ENCODE measurements at regions not wholly inside any gene's neighbourhood (a gene's known extent, or its start where the extent isn't known, plus 50 kb on each side); places are given as distances from the start of the nearest gene placed in this dataset.

- WGBS, 4 donors = 61 to 73% (median 70%) methylated on average over 3 of the region's 3 CpGs
- no peaks in the 10 kb centered on the region for H3K36me3 ChIP-seq (replicated peaks in 1 of 2)
- no peaks in the 10 kb centered on the region for H3K9me3 ChIP-seq (replicated peaks in 1 of 3)
- intact Hi-C loops (cut with DNase I) = no loop called here
- no peak overlapping the region for H3K4me3 ChIP-seq
- no peak for DNase-seq
- H3K4me1 ChIP-seq (replicated peaks in 1 of 2) = no peaks in the 10 kb centered on the region
- H3K27ac ChIP-seq = no peak overlapping the region
- no peak for TF ChIP-seq POLR2A (IDR thresholded peaks at IDR 0.05)
- no peak for TF ChIP-seq CTCF (IDR thresholded peaks at IDR 0.05)
- no peaks in the 10 kb centered on the region for H3K27me3 ChIP-seq
Observed at GRCh38 chr3:190973771-190974170, 111.3 kb upstream of the GMNC start.

DNA sequence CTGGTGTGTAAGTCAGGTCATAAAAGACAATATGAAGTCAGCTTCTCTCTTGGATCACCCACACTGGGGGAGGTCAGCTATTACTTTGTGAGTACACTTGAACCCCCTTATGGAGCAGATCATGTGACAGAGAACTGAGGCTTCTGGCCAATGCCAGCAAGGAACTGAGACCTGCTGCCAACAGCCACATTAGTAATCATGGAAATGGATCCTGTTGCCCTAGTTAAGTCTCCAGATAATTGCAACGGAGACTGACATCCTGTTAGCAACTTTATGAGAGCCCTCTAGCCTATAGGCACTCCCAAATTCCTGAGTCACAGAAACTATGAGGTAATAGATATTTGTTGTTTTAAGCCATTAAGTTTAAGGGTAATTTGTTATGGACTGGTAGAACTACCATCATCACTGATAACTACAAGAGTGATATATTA is 110.4 kb upstream of the GMNC start:
- no peak for TF ChIP-seq POLR2A (IDR thresholded peaks at IDR 0.05)
- no peak for TF ChIP-seq CTCF (IDR thresholded peaks at IDR 0.05)
- H3K27me3 ChIP-seq = no peaks in the 10 kb centered on the region
- no peak for DNase-seq
- no peaks in the 10 kb centered on the region for H3K36me3 ChIP-seq (replicated peaks in 1 of 2)
- H3K27ac ChIP-seq = no peak overlapping the region
- H3K4me1 ChIP-seq (replicated peaks in 1 of 2) = no peaks in the 10 kb centered on the region
- intact Hi-C loops (cut with DNase I) = no loop called here
- no peaks in the 10 kb centered on the region for H3K9me3 ChIP-seq (replicated peaks in 1 of 3)
- 50 to 67% (median 53%) methylated on average over 1 of the region's 1 CpG for WGBS, 4 donors
- H3K4me3 ChIP-seq = no peak overlapping the region

GRCh38 chr3:190972196-190972595 is 109.7 kb upstream of the GMNC start:
- intact Hi-C loops (cut with DNase I) = no loop called here
- no peaks in the 10 kb centered on the region for H3K36me3 ChIP-seq (replicated peaks in 1 of 2)
- H3K27me3 ChIP-seq = no peaks in the 10 kb centered on the region
- no peak for DNase-seq
- WGBS, 4 donors = 41 to 67% (median 56%) methylated on average over 5 of the region's 5 CpGs
- H3K4me3 ChIP-seq = no peak overlapping the region
- TF ChIP-seq CTCF (IDR thresholded peaks at IDR 0.05) (no peak), POLR2A (IDR thresholded peaks at IDR 0.05) (no peak)
- no peaks in the 10 kb centered on the region for H3K9me3 ChIP-seq (replicated peaks in 1 of 3)
- no peak overlapping the region for H3K27ac ChIP-seq
- no peaks in the 10 kb centered on the region for H3K4me1 ChIP-seq (replicated peaks in 1 of 2)

DNA sequence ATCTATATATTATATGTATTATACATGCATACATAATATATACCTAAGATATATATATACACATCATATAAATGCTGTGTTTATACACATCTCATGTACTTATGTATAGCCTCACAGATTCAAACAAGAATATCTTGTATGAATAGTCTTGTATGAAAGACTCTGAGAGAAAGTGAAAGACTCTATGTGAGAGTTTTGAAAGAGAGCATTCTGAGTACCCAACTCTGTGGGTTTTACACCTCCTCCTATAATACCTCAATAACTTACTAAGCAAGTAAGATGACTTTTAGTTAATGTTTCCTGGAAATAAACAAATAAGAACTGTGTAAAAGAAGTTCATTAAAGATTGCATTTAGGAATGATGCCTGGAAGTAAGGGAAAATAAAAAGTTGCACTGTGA is 108.1 kb upstream of the GMNC start:
- intact Hi-C loops (cut with DNase I) = no loop called here
- no peak overlapping the region for H3K4me3 ChIP-seq
- DNase-seq = no peak
- no peaks in the 10 kb centered on the region for H3K36me3 ChIP-seq (replicated peaks in 1 of 2)
- no peaks in the 10 kb centered on the region for H3K27me3 ChIP-seq
- H3K9me3 ChIP-seq (replicated peaks in 1 of 3) = no peaks in the 10 kb centered on the region
- H3K4me1 ChIP-seq (replicated peaks in 1 of 2) = no peaks in the 10 kb centered on the region
- no peak for TF ChIP-seq POLR2A (IDR thresholded peaks at IDR 0.05)
- no peak for TF ChIP-seq CTCF (IDR thresholded peaks at IDR 0.05)
- no peak overlapping the region for H3K27ac ChIP-seq
